OCI-LY3 (cell line): ENCODE measurements at regions not wholly inside any gene's neighbourhood (a gene's known extent, or its start where the extent isn't known, plus 50 kb on each side); places are given as distances from the start of the nearest gene placed in this dataset.

Experiments
- CTCF ChIP-seq: fragments of 200-600, 300-600 bp; sonication (generic); IDR thresholded peaks from 2 replicates; pipeline ENCODE4 v1.5.1; 2014; ENCODE audit warnings: antibody characterized with exemption, low read length, low read depth
- EZH2phosphoT487 ChIP-seq: fragments of 200-600 bp; shearing (Covaris generic); IDR thresholded peaks from 2 replicates; pipeline ENCODE4 v1.6.1; 2018; ENCODE audit warnings: antibody characterized with exemption, mixed run types, low read depth

GRCh38 chr2:220787251-220787650, 784.9 kb downstream of the EPHA4 start:
- no peak for TF ChIP-seq CTCF
- TF ChIP-seq EZH2phosphoT487 = no peak
